NCI-H345 treated with DMSO at 0.1 percent for 48 hours (cell line): ENCODE measurements at regions not wholly inside any gene's neighbourhood (a gene's known extent, or its start where the extent isn't known, plus 50 kb on each side); places are given as distances from the start of the nearest gene placed in this dataset.
"Not testable (repeated sequence)": the region's sequence is repeated elsewhere in the genome, so short reads cannot be mapped to it uniquely, and the experiment has no call there.

Experiments
- DNase-seq: peaks from one replicate; lab custom pipeline; 2025; ENCODE audit not compliant: unreplicated experiment; lab: John Stamatoyannopoulos, UW

- no peak for DNase-seq
Measured at GRCh38 chr6:87772597-87773530, 70.8 kb upstream of the AKIRIN2 start.

GRCh38 chr6:87767478-87767877, 65.4 kb upstream of the AKIRIN2 start:
- DNase-seq = no peak

GRCh38 chr6:87766211-87766610, 64.2 kb upstream of the AKIRIN2 start:
- no peak for DNase-seq

- DNase-seq = no peak
Measured at GRCh38 chr6:87763901-87764300, 61.9 kb upstream of the AKIRIN2 start.

GRCh38 chr6:87763276-87763675, 61.2 kb upstream of the AKIRIN2 start:
- DNase-seq = no peak

- no peak for DNase-seq
Measured at GRCh38 chr6:87762116-87762515, 60.1 kb upstream of the AKIRIN2 start.

GRCh38 chr6:87757792-87758191, 55.8 kb upstream of the AKIRIN2 start:
- DNase-seq = no peak

GRCh38 chr6:87756858-87757257, 54.8 kb upstream of the AKIRIN2 start:
- no peak for DNase-seq

GRCh38 chr6:87755708-87756671, 54.0 kb upstream of the AKIRIN2 start:
- no peak for DNase-seq

- no peak for DNase-seq
Measured at GRCh38 chr6:87754828-87755227, 52.8 kb upstream of the AKIRIN2 start.

GRCh38 chr6:87753131-87753685, 51.2 kb upstream of the AKIRIN2 start:
- DNase-seq = no peak

GRCh38 chr6:87752503-87752902, 50.5 kb upstream of the AKIRIN2 start:
- DNase-seq = not testable (repeated sequence)
